ENCODE measurements at regions not wholly inside any gene's neighbourhood (a gene's known extent, or its start where the extent isn't known, plus 50 kb on each side); places are given as distances from the start of the nearest gene placed in this dataset.
"Not testable (repeated sequence)": the region's sequence is repeated elsewhere in the genome, so short reads cannot be mapped to it uniquely, and the experiment has no call there.

GRCh38 chr15:44824277-44825145, 88.2 kb downstream of the TRIM69 start:
- H3K27me3 Mint-ChIP-seq (ENCODE audit: low read depth in 3 of 3); H2AFZ ChIP-seq (ENCODE audit: insufficient read depth, low read depth, low read length, poor library complexity, severe bottlenecking); H3K27ac ChIP-seq (ENCODE audit: low read depth in 1 of 2, low read length in 2 of 2); H4K20me1 ChIP-seq (ENCODE audit: insufficient read depth, low read length); DNase-seq; H3K4me1 ChIP-seq (ENCODE audit: control insufficient read depth in 1 of 2, insufficient read depth in 2 of 2, low read length in 2 of 2); H3K4me3 ChIP-seq (replicated peaks in 1 of 3; ENCODE audit: low read depth in 2 of 3, low read length in 3 of 3); H3K9me3 Mint-ChIP-seq; H3K9ac ChIP-seq (ENCODE audit: insufficient read depth, low read length, poor library complexity, severe bottlenecking); H3K27me3 ChIP-seq (ENCODE audit: control insufficient read depth in 2 of 2, insufficient read depth in 2 of 2, low read length in 2 of 2); H3K79me2 ChIP-seq (ENCODE audit: insufficient read depth, low read length); H3K36me3 ChIP-seq (replicated peaks in 1 of 2; ENCODE audit: control insufficient read depth in 1 of 2, insufficient read depth in 2 of 2, low read length in 2 of 2); H3K4me3 Mint-ChIP-seq; intact Hi-C loops (cut with micrococcal nuclease); H3K4me2 ChIP-seq (replicated peaks; ENCODE audit: extremely low read depth, low read length, poor library complexity, severe bottlenecking); H3K27ac Mint-ChIP-seq; H3K4me1 Mint-ChIP-seq; H3K9me3 ChIP-seq (replicated peaks in 1 of 2; ENCODE audit: control insufficient read depth in 1 of 2, insufficient read depth in 1 of 2, low read length in 2 of 2); H3K36me3 Mint-ChIP-seq: not testable (repeated sequence)
- WGBS (ENCODE audit: insufficient coverage), result no CpG with 5 or more reads among the region's 9 CpGs

GRCh38 chr15:44826583-44826982, 90.3 kb downstream of the TRIM69 start:
- H3K9me3 ChIP-seq (replicated peaks in 1 of 2; ENCODE audit: control insufficient read depth in 1 of 2, insufficient read depth in 1 of 2, low read length in 2 of 2); H3K4me3 ChIP-seq (replicated peaks in 1 of 3; ENCODE audit: low read depth in 2 of 3, low read length in 3 of 3); H4K20me1 ChIP-seq (ENCODE audit: insufficient read depth, low read length); intact Hi-C loops (cut with micrococcal nuclease); H3K36me3 ChIP-seq (replicated peaks in 1 of 2; ENCODE audit: control insufficient read depth in 1 of 2, insufficient read depth in 2 of 2, low read length in 2 of 2); H3K27me3 ChIP-seq (ENCODE audit: control insufficient read depth in 2 of 2, insufficient read depth in 2 of 2, low read length in 2 of 2); H3K4me1 Mint-ChIP-seq; H3K4me1 ChIP-seq (ENCODE audit: control insufficient read depth in 1 of 2, insufficient read depth in 2 of 2, low read length in 2 of 2); H3K27me3 Mint-ChIP-seq (ENCODE audit: low read depth in 3 of 3); H3K4me2 ChIP-seq (replicated peaks; ENCODE audit: extremely low read depth, low read length, poor library complexity, severe bottlenecking); H3K9ac ChIP-seq (ENCODE audit: insufficient read depth, low read length, poor library complexity, severe bottlenecking); DNase-seq; H3K27ac ChIP-seq (ENCODE audit: low read depth in 1 of 2, low read length in 2 of 2); H3K27ac Mint-ChIP-seq; H3K36me3 Mint-ChIP-seq; H2AFZ ChIP-seq (ENCODE audit: insufficient read depth, low read depth, low read length, poor library complexity, severe bottlenecking); H3K4me3 Mint-ChIP-seq; H3K9me3 Mint-ChIP-seq; H3K79me2 ChIP-seq (ENCODE audit: insufficient read depth, low read length): not testable (repeated sequence)
- WGBS (ENCODE audit: insufficient coverage), result no CpG with 5 or more reads among the region's 1 CpG

- H3K4me1 ChIP-seq (ENCODE audit: control insufficient read depth in 1 of 2, insufficient read depth in 2 of 2, low read length in 2 of 2); H3K27ac ChIP-seq (ENCODE audit: low read depth in 1 of 2, low read length in 2 of 2); H3K79me2 ChIP-seq (ENCODE audit: insufficient read depth, low read length); H3K9me3 Mint-ChIP-seq; H3K4me2 ChIP-seq (replicated peaks; ENCODE audit: extremely low read depth, low read length, poor library complexity, severe bottlenecking); H3K9ac ChIP-seq (ENCODE audit: insufficient read depth, low read length, poor library complexity, severe bottlenecking); H3K27me3 ChIP-seq (ENCODE audit: control insufficient read depth in 2 of 2, insufficient read depth in 2 of 2, low read length in 2 of 2); H3K4me3 Mint-ChIP-seq; H3K9me3 ChIP-seq (replicated peaks in 1 of 2; ENCODE audit: control insufficient read depth in 1 of 2, insufficient read depth in 1 of 2, low read length in 2 of 2); H2AFZ ChIP-seq (ENCODE audit: insufficient read depth, low read depth, low read length, poor library complexity, severe bottlenecking); H3K27ac Mint-ChIP-seq; H3K4me1 Mint-ChIP-seq; H3K27me3 Mint-ChIP-seq (ENCODE audit: low read depth in 3 of 3); H4K20me1 ChIP-seq (ENCODE audit: insufficient read depth, low read length); intact Hi-C loops (cut with micrococcal nuclease); H3K4me3 ChIP-seq (replicated peaks in 1 of 3; ENCODE audit: low read depth in 2 of 3, low read length in 3 of 3); DNase-seq; H3K36me3 Mint-ChIP-seq; H3K36me3 ChIP-seq (replicated peaks in 1 of 2; ENCODE audit: control insufficient read depth in 1 of 2, insufficient read depth in 2 of 2, low read length in 2 of 2): not testable (repeated sequence)
- WGBS (ENCODE audit: insufficient coverage), result 100% methylated on average over 3 of the region's 14 CpGs
Observed at GRCh38 chr15:44828229-44828914, 92.0 kb downstream of the TRIM69 start.

GRCh38 chr15:44829150-44829549, 92.8 kb downstream of the TRIM69 start:
- H3K4me3 ChIP-seq (replicated peaks in 1 of 3; ENCODE audit: low read depth in 2 of 3, low read length in 3 of 3); H3K27me3 Mint-ChIP-seq (ENCODE audit: low read depth in 3 of 3); H3K27ac Mint-ChIP-seq; H3K9me3 Mint-ChIP-seq; H2AFZ ChIP-seq (ENCODE audit: insufficient read depth, low read depth, low read length, poor library complexity, severe bottlenecking); intact Hi-C loops (cut with micrococcal nuclease); H3K79me2 ChIP-seq (ENCODE audit: insufficient read depth, low read length); H3K36me3 Mint-ChIP-seq; H3K4me1 Mint-ChIP-seq; H3K4me1 ChIP-seq (ENCODE audit: control insufficient read depth in 1 of 2, insufficient read depth in 2 of 2, low read length in 2 of 2); DNase-seq; H3K27me3 ChIP-seq (ENCODE audit: control insufficient read depth in 2 of 2, insufficient read depth in 2 of 2, low read length in 2 of 2); H3K9me3 ChIP-seq (replicated peaks in 1 of 2; ENCODE audit: control insufficient read depth in 1 of 2, insufficient read depth in 1 of 2, low read length in 2 of 2); H4K20me1 ChIP-seq (ENCODE audit: insufficient read depth, low read length); H3K36me3 ChIP-seq (replicated peaks in 1 of 2; ENCODE audit: control insufficient read depth in 1 of 2, insufficient read depth in 2 of 2, low read length in 2 of 2); H3K9ac ChIP-seq (ENCODE audit: insufficient read depth, low read length, poor library complexity, severe bottlenecking); H3K4me2 ChIP-seq (replicated peaks; ENCODE audit: extremely low read depth, low read length, poor library complexity, severe bottlenecking); H3K27ac ChIP-seq (ENCODE audit: low read depth in 1 of 2, low read length in 2 of 2); H3K4me3 Mint-ChIP-seq: not testable (repeated sequence)
- no CpG with 5 or more reads among the region's 4 CpGs for WGBS (ENCODE audit: insufficient coverage)
